Ishikawa (cell line): ENCODE measurements at regions not wholly inside any gene's neighbourhood (a gene's known extent, or its start where the extent isn't known, plus 50 kb on each side); places are given as distances from the start of the nearest gene placed in this dataset.

Experiments
- CEBPB ChIP-seq: IDR thresholded peaks from 2 replicates; pipeline ENCODE4 v1.6.1; 2012
- CREB1 ChIP-seq: IDR thresholded peaks from 2 replicates; pipeline ENCODE4 v1.6.1; 2012; ENCODE audit warnings: low read depth
- EP300 ChIP-seq: IDR thresholded peaks from 2 replicates; pipeline ENCODE4 v1.6.1; 2012; ENCODE audit warnings: borderline replicate concordance
- NFIC ChIP-seq: IDR thresholded peaks from 2 replicates; pipeline ENCODE4 v1.6.1; 2012
- REST ChIP-seq: IDR thresholded peaks from 2 replicates; pipeline ENCODE4 v1.6.1; 2012; ENCODE audit warnings: low read depth, mild to moderate bottlenecking
- TAF1 ChIP-seq: IDR thresholded peaks from 2 replicates; pipeline ENCODE4 v1.6.1; 2012; ENCODE audit warnings: low read depth, mild to moderate bottlenecking
- TEAD4 ChIP-seq: IDR thresholded peaks from 2 replicates; pipeline ENCODE4 v1.6.1; 2012
- YY1 ChIP-seq: IDR thresholded peaks from 2 replicates; pipeline ENCODE4 v1.6.1; 2012; ENCODE audit warnings: low read depth

- no peak for TF ChIP-seq CEBPB
- no peak for TF ChIP-seq YY1
- no peak for TF ChIP-seq REST
- TF ChIP-seq EP300: no peak
- no peak for TF ChIP-seq CREB1
- no peak for TF ChIP-seq TAF1
- no peak for TF ChIP-seq TEAD4
- no peak for TF ChIP-seq NFIC
These were observed 468.9 kb downstream of the MCTP2 start for GRCh38 chr15:94700211-94700610.
